Activated CD8-positive, alpha-beta T cell treated with anti-CD3 and anti-CD28 coated beads, Interleukin-2, amount 10 ng/mL, durations not matched to agents 7 days and 5 days (primary cell): ENCODE measurements at regions not wholly inside any gene's neighbourhood (a gene's known extent, or its start where the extent isn't known, plus 50 kb on each side); places are given as distances from the start of the nearest gene placed in this dataset.
"Not testable (repeated sequence)": the region's sequence is repeated elsewhere in the genome, so short reads cannot be mapped to it uniquely, and the experiment has no call there.

Source experiments
- ATAC-seq: fragments of 150-1000 bp; cut with Tn5 transposase; one replicate; pipeline ENCODE4 v1.10.0; 2021; ENCODE audit warnings: moderate library complexity
- CTCF ChIA-PET: fragments of 350-600 bp; sonication (Branson Sonifier 250); formaldehyde crosslinking; loops from one replicate; lab custom pipeline; 2021; ENCODE audit warnings: antibody characterized with exemption; lab: Charles Lee
- POLR2A ChIA-PET: fragments of 350-600 bp; sonication (Branson Sonifier 250); formaldehyde crosslinking; loops from one replicate; lab custom pipeline; 2021; ENCODE audit warnings: antibody characterized with exemption; lab: Charles Lee
- DNase-seq: peaks from one replicate; pipeline ENCODE4 v3.0.0-alpha.2; 2020
- H3K27ac Mint-ChIP-seq: one replicate; pipeline ENCODE4 v1.8.0; 2021; ENCODE audit warnings: mild to moderate bottlenecking, mixed read lengths
- H3K27me3 Mint-ChIP-seq: one replicate; pipeline ENCODE4 v1.8.0; 2021; ENCODE audit warnings: low read depth, mixed read lengths
- H3K36me3 Mint-ChIP-seq: one replicate; pipeline ENCODE4 v1.8.0; 2021; ENCODE audit warnings: low read depth, mixed read lengths
- H3K4me1 Mint-ChIP-seq: one replicate; pipeline ENCODE4 v1.8.0; 2021; ENCODE audit warnings: low read depth, mixed read lengths
- H3K4me3 Mint-ChIP-seq: one replicate; pipeline ENCODE4 v1.8.0; 2021; ENCODE audit warnings: mild to moderate bottlenecking, mixed read lengths
- H3K9me3 Mint-ChIP-seq: one replicate; pipeline ENCODE4 v1.8.0; 2022; ENCODE audit warnings: mixed read lengths; ENCODE audit not compliant: insufficient read depth

GRCh38 chr11:121374286-121374985, 77.7 kb upstream of the SORL1 start:
- DNase-seq: no peak
- H3K27me3 Mint-ChIP-seq: no peaks in the 10 kb centered on the region
- no peak overlapping the region for H3K4me3 Mint-ChIP-seq
- H3K36me3 Mint-ChIP-seq: no peaks in the 10 kb centered on the region
- peaks cover 35% of the 10 kb centered on the region for H3K4me1 Mint-ChIP-seq
- no peaks in the 10 kb centered on the region for H3K9me3 Mint-ChIP-seq
- ChIA-PET CTCF (interaction anchor here (1.7 kb wide), 1 partner anchor 217 kb away, joined by 7 read pairs; no protein-coding TSS in a partner anchor), POLR2A (interaction anchor here (0.6 kb wide), 1 partner anchor 217 kb away, joined by 3 read pairs; no protein-coding TSS in a partner anchor)
- no peak overlapping the region for H3K27ac Mint-ChIP-seq
- no peak for ATAC-seq

GRCh38 chr11:121376130-121376529, 76.0 kb upstream of the SORL1 start:
- H3K27ac Mint-ChIP-seq: no peak overlapping the region
- no peaks in the 10 kb centered on the region for H3K27me3 Mint-ChIP-seq
- no peaks in the 10 kb centered on the region for H3K36me3 Mint-ChIP-seq
- ChIA-PET POLR2A (no interaction called here), CTCF (no interaction called here)
- no peaks in the 10 kb centered on the region for H3K9me3 Mint-ChIP-seq
- DNase-seq (no peak), ATAC-seq (no peak)
- H3K4me3 Mint-ChIP-seq: no peak overlapping the region
- peaks cover 38% of the 10 kb centered on the region for H3K4me1 Mint-ChIP-seq

GRCh38 chr11:121379145-121379810, 72.8 kb upstream of the SORL1 start:
- POLR2A ChIA-PET, ATAC-seq, H3K36me3 Mint-ChIP-seq, H3K4me3 Mint-ChIP-seq, H3K27ac Mint-ChIP-seq, H3K9me3 Mint-ChIP-seq, H3K27me3 Mint-ChIP-seq, DNase-seq: not testable (repeated sequence)
- H3K4me1 Mint-ChIP-seq: peaks cover 31% of the 10 kb centered on the region
- CTCF ChIA-PET: interaction anchor here (0.8 to 3.7 kb wide), 5 partner anchors 9 to 71 kb away, joined by 3 to 22 read pairs (median 6); no protein-coding TSS in a partner anchor

- ChIA-PET CTCF (interaction anchor here (0.6 to 1.5 kb wide), 2 partner anchors 16 to 23 kb away, joined by 4 to 5 read pairs; no protein-coding TSS in a partner anchor), POLR2A (interaction anchor here (1.0 to 1.5 kb wide), 2 partner anchors 11 to 69 kb away, joined by 3 to 4 read pairs; partner anchors contain the start of gene SORL1-AS1)
- Mint-ChIP-seq H3K36me3 (no peaks in the 10 kb centered on the region), H3K27me3 (no peaks in the 10 kb centered on the region), H3K9me3 (no peaks in the 10 kb centered on the region), H3K27ac (no peak overlapping the region), H3K4me1 (peaks cover 16% of the 10 kb centered on the region), H3K4me3 (no peak overlapping the region)
- no peak for DNase-seq
- no peak for ATAC-seq
Observed at GRCh38 chr11:121383716-121384115, 68.4 kb upstream of the SORL1 start.

GRCh38 chr11:121385688-121386087, 66.4 kb upstream of the SORL1 start:
- DNase-seq (no peak), ATAC-seq (no peak)
- peaks cover 6% of the 10 kb centered on the region for H3K4me1 Mint-ChIP-seq
- H3K27me3 Mint-ChIP-seq: no peaks in the 10 kb centered on the region
- ChIA-PET CTCF (interaction anchor here (1.1 kb wide), 1 partner anchor 11 kb away, joined by 3 read pairs; no protein-coding TSS in a partner anchor), POLR2A (no interaction called here)
- H3K9me3 Mint-ChIP-seq: no peaks in the 10 kb centered on the region
- H3K27ac Mint-ChIP-seq: no peak overlapping the region
- H3K36me3 Mint-ChIP-seq: no peaks in the 10 kb centered on the region
- no peak overlapping the region for H3K4me3 Mint-ChIP-seq
